Skin epidermis (tissue), 12 donors: ENCODE measurements at regions not wholly inside any gene's neighbourhood (a gene's known extent, or its start where the extent isn't known, plus 50 kb on each side); places are given as distances from the start of the nearest gene placed in this dataset.

ENCODE experiments used
- H3K27ac ChIP-seq, 21 experiments: fragments of 200-600 bp; sonication (generic) in 11 of 21; one replicate each; pipeline ENCODE4 v1.5.0; 2020; ENCODE audit warnings: mild to moderate bottlenecking in 3 of 21, inconsistent platforms in 2 of 21, moderate library complexity in 2 of 21
- H3K4me3 ChIP-seq, 7 experiments: fragments of 200-600 bp; sonication (generic) in 2 of 7; one replicate each; pipeline ENCODE4 v1.5.0; 2020; ENCODE audit warnings: inconsistent platforms in 2 of 7, mild to moderate bottlenecking in 2 of 7, moderate library complexity in 1 of 7

- Histone ChIP-seq H3K27ac (no peak overlapping the region), H3K4me3 (no peak overlapping the region)
These were observed 54.5 kb downstream of the TKTL2 start for GRCh38 chr4:163419074-163419473.

- Histone ChIP-seq H3K27ac (no peak overlapping the region), H3K4me3 (no peak overlapping the region)
These were observed 57.9 kb downstream of the TKTL2 start for GRCh38 chr4:163415668-163416067.

- no peak overlapping the region for H3K27ac ChIP-seq
- no peak overlapping the region for H3K4me3 ChIP-seq
These were observed 59.3 kb downstream of the TKTL2 start for GRCh38 chr4:163414275-163414674.

GRCh38 chr4:163404580-163404979, 60.9 kb downstream of the NPY5R start:
- Histone ChIP-seq H3K27ac (no peak overlapping the region), H3K4me3 (peak overlapping the region in 1 of 7 experiments; percentile 19)

- H3K27ac ChIP-seq: no peak overlapping the region
- H3K4me3 ChIP-seq: no peak overlapping the region
These were observed 60.4 kb downstream of the NPY5R start for GRCh38 chr4:163404080-163404479.
